Right forelimb (tissue), 1 donor: ENCODE measurements at regions not wholly inside any gene's neighbourhood (a gene's known extent, or its start where the extent isn't known, plus 50 kb on each side); places are given as distances from the start of the nearest gene placed in this dataset.
A peak's percentile ranks its signal among the peaks of the same experiment; 100 is the strongest.
"Not testable (repeated sequence)": the region's sequence is repeated elsewhere in the genome, so short reads cannot be mapped to it uniquely, and the experiment has no call there.

ENCODE experiments used
- DNase-seq: peaks from one replicate; pipeline ENCODE4 v3.0.0-alpha.2; 2018

DNA sequence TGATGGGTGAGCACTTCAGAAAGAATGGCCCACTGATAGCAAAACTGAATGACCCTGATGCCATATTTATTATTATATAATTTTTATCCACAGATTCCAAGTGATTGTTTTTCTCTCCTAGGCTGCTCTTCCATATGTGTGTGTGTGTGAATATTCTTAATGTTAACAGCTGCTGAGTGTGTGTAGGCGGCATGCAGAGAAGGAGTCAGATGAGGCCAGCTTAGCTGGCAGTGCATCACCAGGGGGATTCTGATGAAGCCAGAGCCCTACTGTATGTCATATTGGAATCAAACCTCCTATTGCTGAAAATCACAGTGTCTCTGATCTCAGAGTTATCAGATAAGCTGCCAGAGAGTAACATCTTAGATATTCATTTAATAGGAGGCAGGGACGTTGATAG, 177.1 kb downstream of the DMAC1 start:
- no peak for DNase-seq

DNA sequence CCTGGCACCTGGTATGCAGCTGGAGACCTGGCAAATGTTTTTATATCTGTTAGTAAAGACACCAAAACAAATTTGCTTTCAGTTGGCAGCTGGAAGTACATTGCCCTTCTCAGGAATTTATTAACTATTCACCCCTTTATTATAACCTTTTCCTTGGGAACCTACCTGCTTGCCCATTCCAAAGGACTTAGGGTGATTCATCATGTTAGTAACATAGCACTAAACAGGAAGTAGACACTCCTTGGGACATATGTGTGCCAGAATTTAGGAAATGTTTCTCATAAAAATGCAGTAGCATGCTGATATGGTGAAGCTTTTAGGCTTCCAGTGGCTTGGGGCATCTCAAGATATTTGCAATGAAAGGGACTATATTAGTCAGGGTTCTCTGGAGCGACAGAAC, 184.2 kb downstream of the DMAC1 start:
- DNase-seq: no peak

DNA sequence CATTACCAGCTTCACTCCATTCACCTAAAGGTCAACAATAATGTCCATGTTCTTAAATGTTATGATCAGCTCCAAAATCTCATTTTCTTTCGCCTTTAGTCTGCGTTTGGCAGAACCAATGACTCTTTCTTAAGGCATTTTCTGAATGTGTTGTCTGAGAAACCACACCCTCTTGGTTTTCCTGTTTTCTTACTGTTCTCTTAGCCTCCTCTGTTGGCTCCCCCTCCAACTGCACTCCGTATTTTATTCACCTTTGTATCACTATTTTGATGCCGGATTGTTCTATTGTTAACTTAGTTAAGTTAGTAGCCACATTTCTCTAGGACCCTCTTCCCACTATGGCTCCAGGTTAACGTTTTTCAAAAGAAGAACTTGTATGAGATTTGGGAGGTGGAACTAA, 185.6 kb downstream of the DMAC1 start:
- DNase-seq: no peak

- DNase-seq: no peak
Observed at GRCh38 chr9:7608261-7608660, 191.3 kb downstream of the DMAC1 start.

DNA sequence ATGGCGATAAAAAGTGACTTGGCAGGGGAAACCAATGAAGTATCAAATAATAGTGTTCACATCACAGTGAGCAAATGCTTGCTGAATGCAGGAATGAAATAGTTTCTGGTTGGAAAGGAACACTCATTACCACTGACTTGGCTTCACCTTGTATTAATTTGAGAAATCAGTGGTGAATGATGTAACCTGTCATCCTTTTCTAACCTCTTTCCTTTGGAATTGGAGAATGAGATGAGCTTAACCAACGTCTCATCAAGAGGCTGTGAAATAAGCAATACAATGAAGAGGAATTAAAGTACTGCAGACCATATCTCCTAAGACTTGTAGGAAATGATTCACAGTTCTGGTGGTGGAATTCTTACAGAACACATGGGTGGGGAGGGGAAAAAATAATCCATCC, 192.2 kb downstream of the DMAC1 start:
- DNase-seq: no peak

GRCh38 chr9:7606591-7606990, 193.0 kb downstream of the DMAC1 start:
- no peak for DNase-seq

DNA sequence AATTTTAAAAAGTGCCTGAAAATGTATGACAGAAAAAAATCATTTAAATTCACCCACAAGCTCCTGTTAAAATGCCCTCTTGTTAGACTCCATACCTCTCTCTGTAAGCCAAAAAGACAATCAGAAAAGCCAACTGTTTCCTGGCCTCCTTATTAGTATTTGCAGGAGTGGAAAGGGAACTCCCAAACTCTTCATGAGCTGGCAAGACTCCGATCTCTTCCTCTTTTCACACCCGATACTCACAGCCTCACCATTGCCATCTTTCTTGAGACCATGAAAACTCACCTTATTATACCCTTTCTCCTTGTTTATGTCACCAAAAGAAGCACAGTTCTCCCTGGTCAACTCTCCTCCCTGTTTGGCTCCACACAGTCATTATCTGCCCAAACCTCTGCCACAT, 197.8 kb downstream of the DMAC1 start:
- DNase-seq: no peak

GRCh38 chr9:7597716-7598115, 201.9 kb downstream of the DMAC1 start:
- DNase-seq: no peak

DNA sequence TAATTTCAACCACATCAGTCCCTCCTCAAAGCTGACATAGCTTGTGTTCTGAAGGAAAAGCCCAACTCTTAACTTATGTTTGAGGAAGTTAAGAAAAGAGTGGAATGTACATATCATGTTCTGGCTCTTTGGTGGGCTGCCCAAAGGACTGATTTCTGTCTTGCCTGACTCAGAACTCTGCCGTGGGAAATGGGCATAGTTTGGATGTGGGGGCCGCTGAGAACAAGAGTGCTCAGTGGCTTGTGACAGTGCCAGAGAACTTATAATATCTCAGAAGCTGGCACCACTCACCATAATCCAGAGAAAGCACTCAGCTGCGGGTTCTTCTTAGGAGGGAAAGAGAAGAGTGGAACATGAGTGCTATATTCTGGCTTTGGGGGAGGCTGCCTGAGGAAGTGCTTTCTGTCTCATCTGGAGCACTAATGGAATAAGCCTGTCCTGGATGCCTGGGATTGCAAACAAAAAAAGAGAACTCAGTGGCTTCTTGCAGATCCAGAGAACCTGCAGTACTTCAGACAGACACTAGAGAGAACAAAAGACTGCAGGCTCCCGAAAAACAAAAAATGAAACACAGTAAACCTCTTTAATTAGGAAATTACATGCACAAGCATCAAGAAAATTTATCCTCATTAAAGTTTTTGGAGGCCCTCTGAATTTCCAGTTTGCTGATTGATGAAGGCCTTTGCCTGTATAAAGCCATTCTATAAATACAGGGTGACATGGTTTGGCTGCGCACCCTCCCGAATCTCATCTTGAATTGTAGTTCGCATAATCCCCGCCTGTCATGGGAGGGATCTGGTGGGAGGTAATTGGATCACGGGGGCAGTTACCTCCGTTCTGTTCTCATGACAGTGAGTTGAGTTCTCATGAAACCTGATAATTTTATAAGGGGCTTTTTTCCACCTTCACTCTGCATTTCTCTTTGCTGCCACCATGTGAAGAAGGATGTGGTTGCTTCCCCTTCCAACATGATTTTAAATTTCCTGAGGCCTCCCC, 207.0 kb downstream of the DMAC1 start:
- no peak for DNase-seq

GRCh38 chr9:7591501-7591900, 208.1 kb downstream of the DMAC1 start:
- no peak for DNase-seq

- no peak for DNase-seq
Observed at GRCh38 chr9:7580568-7580967, 219.0 kb downstream of the DMAC1 start.

- no peak for DNase-seq
Observed at GRCh38 chr9:7579351-7579750, 220.2 kb downstream of the DMAC1 start.

DNA sequence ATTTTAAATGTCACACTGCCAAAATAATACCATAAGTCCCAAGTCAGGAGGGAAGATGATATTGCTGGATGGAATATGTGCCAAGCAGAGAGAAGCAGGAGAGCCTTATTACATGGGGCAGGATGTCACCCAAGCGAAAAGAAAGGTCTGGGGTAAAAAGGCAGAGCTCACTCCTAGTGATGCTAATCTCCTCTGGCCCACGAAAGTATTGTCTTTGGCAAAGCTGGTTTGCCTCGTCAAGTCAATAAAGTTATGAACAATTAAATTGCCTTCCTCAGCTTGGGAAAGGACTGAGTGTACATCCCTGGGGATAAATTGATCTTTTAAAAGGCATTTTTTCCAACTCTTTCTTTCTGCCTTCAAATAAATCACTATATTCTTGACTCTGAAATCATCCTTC, 220.6 kb downstream of the DMAC1 start:
- DNase-seq: no peak

- DNase-seq: no peak
Observed at GRCh38 chr9:7570107-7570720, 229.4 kb downstream of the DMAC1 start.

- DNase-seq: no peak
Observed at GRCh38 chr9:7567687-7568086, 231.9 kb downstream of the DMAC1 start.

DNA sequence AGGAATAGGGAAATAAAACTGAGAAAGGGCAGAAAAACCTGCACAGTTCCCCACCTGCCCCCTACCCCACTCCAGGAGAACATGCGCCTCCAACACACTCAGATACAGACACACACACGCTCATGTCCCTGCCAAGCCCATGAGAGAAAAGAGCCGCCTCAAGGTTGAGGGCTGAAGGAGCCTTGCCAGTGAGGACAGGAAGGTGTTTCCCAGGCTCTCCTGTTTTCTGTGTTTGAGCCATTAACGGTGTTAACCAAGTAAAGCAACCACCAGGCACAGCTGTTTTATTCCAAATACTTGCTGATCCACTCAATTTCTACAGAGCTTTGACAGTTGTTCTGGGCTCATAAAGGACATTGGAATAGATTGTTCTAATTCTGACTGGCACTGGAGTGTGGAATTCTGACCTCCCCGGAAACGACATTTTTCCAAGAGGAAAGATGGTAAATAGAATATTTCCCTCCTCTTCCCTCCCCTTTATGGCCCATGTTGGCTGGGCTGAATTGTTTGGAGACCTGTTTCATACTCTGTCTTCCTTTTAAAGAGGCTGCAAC, 238.0 kb downstream of the DMAC1 start:
- no peak for DNase-seq

DNA sequence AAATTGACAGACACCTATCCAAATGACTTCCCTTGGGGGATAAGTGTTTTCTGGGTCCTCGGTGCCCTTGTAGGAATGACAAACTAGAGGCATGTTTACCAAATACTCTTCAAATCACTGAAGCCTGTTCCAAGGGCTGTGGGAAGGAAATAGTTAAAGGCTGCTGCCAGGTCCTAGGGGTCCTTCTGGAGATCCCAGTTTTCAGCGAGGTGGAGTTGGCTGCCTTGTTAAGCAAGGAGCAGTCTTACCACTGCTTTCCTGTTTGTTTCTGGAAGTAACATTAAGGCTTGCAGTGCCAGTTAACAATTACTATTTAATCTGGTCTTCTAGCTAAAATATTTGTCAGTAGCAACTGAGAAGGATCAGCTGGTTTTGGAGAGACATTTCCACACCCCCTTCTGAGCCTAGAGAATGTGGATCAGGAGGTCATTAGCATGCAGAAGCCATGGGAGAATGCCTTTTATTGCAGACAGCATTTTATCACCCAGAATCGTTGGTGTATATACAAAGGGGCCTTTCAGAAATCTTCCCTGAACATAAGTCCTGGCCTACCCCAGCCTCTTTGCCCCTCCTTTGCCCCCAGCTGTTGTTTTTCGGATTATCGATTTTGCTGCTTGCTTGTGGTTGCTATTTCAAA, 238.8 kb downstream of the DMAC1 start:
- no peak for DNase-seq

GRCh38 chr9:7554699-7555098, 244.9 kb downstream of the DMAC1 start:
- DNase-seq: no peak

DNA sequence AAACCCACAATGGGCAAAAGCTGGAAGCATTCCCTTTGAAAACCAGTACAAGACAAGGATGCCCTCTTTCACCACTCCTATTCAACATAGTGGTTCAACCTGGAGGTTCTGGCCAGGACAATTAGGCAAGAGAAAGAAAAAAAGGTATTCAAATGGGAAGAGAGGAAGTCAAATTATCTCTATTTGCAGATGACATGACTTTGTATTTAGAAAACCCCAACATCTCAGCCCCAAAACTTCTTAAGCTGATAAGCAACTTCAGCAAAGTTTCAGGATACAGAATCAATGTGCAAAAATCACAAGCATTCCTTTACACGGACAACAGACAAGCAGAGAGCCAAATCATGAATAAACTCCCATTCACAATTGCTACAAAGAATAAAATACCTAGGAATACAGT, 246.9 kb downstream of the DMAC1 start:
- DNase-seq: not testable (repeated sequence)

- DNase-seq: peak; percentile 53
Observed at GRCh38 chr9:7549249-7549648, 250.3 kb downstream of the DMAC1 start.

DNA sequence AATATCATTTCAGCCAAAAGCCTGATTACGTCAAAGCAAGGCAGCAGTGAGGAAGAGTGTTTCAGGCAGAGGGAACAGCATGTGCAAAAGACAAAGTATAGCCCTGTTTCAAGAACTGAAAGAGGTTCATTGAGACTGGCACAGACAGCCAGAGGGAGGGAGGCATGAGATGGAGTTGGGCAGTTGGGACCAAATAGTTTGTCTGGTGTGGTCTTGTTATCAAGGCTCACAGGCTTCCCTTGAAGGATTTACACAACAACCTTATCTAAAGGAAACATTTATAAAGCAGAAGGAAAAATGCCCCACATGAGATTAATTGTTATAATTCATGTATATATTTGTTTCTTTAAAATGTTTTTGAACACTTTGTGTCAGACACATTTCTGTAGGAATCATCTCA, 253.3 kb downstream of the DMAC1 start:
- DNase-seq: no peak

DNA sequence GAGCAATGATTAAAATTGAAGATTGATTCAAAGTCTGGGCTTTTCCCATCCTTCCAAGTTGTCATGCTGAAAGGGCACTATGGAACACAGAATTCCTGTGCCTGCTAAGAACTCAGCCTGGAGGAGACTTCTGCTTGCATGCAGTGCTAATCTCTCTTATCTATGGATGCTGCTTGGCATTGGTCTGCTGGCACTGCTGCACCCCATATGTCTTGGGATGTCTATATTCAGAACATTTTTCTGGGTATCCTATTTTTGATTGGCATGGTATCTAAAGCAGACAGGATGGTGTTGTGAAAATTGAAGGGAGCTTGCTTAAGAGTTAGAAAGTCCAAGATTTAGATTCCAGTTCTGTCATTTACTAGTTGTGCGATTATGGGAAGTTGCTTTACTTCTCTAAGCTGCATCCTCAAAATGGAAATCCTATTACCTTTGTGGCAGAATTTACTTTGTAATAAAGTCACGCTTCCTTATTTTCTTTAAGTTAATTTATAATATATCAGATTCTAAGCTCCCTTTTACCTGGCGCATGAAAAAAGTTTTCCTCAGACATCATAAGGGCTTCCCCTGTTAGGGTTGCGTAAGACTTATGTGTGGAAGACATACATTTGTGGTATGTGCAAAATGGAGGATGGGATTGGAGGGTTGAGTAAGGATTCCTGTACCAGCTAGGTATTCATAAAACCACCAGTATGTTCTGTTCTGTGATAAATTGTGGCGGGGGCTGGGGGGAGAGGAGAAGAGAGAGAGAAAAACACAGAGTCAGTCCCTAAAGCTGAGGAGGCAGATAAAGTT, 254.0 kb downstream of the DMAC1 start:
- no peak for DNase-seq

- DNase-seq: no peak
Observed at GRCh38 chr9:7542693-7543092, 256.9 kb downstream of the DMAC1 start.
